ENCODE measurements at regions not wholly inside any gene's neighbourhood (a gene's known extent, or its start where the extent isn't known, plus 50 kb on each side); places are given as distances from the start of the nearest gene placed in this dataset.
"Not testable (repeated sequence)": the region's sequence is repeated elsewhere in the genome, so short reads cannot be mapped to it uniquely, and the experiment has no call there.

- H3K4me1 ChIP-seq (ENCODE audit: control insufficient read depth, insufficient read depth, low read length): peaks cover 12% of the 10 kb centered on the region; the same call in 1 of the 2 replicates
- H3K4me3 ChIP-seq (ENCODE audit: low read depth, low read length): peak overlapping the region; percentile 98
- peak overlapping the region; percentile 80 for H3K27ac ChIP-seq (ENCODE audit: low read depth, low read length)
- no peaks in the 10 kb centered on the region for H3K27me3 ChIP-seq (ENCODE audit: control insufficient read depth, insufficient read depth, low read length)
- peaks cover 4% of the 10 kb centered on the region; the same call in 1 of the 2 replicates for H3K36me3 ChIP-seq (ENCODE audit: control insufficient read depth, insufficient read depth, low read length)
- H3K9me3 ChIP-seq (ENCODE audit: control insufficient read depth, insufficient read depth, low read depth, low read length): peaks cover 9% of the 10 kb centered on the region; the same call in 1 of the 2 replicates
- H3K9ac ChIP-seq (ENCODE audit: low read length): peak overlapping the region; percentile 95
Observed at GRCh38 chr17:47066841-47067682, 88.0 kb upstream of the RPRML start.

GRCh38 chr17:47066095-47066494, 87.0 kb upstream of the RPRML start:
- Histone ChIP-seq H3K9me3 (ENCODE audit: control insufficient read depth, insufficient read depth, low read depth, low read length) (peaks cover 9% of the 10 kb centered on the region; the same call in 1 of the 2 replicates), H3K27me3 (ENCODE audit: control insufficient read depth, insufficient read depth, low read length) (no peaks in the 10 kb centered on the region), H3K36me3 (ENCODE audit: control insufficient read depth, insufficient read depth, low read length) (peaks cover 4% of the 10 kb centered on the region; the same call in 1 of the 2 replicates), H3K9ac (ENCODE audit: low read length) (no peak overlapping the region), H3K27ac (ENCODE audit: low read depth, low read length) (no peak overlapping the region), H3K4me3 (ENCODE audit: low read depth, low read length) (peak overlapping the region; percentile 98; the same call in 1 of the 2 replicates), H3K4me1 (ENCODE audit: control insufficient read depth, insufficient read depth, low read length) (peaks cover 12% of the 10 kb centered on the region; the same call in 1 of the 2 replicates)

DNA sequence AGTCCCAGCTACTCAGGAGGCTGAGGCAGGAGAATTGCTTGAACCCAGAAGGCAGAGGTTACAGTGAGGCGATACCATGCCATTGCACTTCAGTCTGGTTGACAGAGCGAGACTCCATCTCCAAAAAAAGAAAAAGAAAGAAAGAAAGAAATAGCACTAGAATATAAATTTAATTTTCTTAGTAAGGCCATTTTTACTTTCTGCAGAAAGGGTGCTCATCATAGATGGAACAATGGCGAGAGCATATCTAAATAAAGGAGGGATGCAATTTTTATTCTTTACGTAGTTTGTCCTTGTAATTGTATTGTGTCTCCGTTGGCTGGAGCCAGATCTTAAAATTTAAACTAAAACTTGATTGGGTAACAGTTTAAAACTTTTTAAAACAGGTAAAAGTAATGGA, 85.6 kb upstream of the RPRML start:
- Histone ChIP-seq H3K36me3 (ENCODE audit: control insufficient read depth, insufficient read depth, low read length) (peaks cover 4% of the 10 kb centered on the region; the same call in 1 of the 2 replicates), H3K27ac (ENCODE audit: low read depth, low read length) (no peak overlapping the region), H3K4me1 (ENCODE audit: control insufficient read depth, insufficient read depth, low read length) (peaks cover 12% of the 10 kb centered on the region; the same call in 1 of the 2 replicates), H3K4me3 (ENCODE audit: low read depth, low read length) (no peak overlapping the region), H3K27me3 (ENCODE audit: control insufficient read depth, insufficient read depth, low read length) (no peaks in the 10 kb centered on the region), H3K9me3 (ENCODE audit: control insufficient read depth, insufficient read depth, low read depth, low read length) (peaks cover 9% of the 10 kb centered on the region; the same call in 1 of the 2 replicates), H3K9ac (ENCODE audit: low read length) (no peak overlapping the region)

DNA sequence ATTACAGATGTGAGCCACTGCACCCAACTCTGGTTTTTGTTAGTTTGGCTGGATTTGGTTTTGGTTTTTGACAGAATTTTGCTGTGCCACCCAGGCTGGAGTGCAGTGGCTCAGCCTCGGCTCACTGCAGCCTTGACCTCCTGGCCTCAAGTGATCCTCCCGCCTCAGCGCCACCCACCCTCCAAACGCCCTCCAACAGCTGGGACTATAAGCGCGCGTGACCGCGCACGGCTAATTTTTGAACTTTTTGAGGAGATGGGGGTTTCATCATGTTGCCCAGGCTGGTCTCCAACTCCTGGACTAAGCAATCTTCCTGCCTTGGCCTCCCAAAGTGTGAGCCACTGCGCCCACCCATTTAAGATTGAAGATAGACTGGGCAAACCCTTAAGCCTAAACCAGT, 84.4 kb upstream of the RPRML start:
- no peaks in the 10 kb centered on the region for H3K27me3 ChIP-seq (ENCODE audit: control insufficient read depth, insufficient read depth, low read length)
- H3K9ac ChIP-seq (ENCODE audit: low read length): no peak overlapping the region
- peaks cover 12% of the 10 kb centered on the region; the same call in 1 of the 2 replicates for H3K4me1 ChIP-seq (ENCODE audit: control insufficient read depth, insufficient read depth, low read length)
- H3K9me3 ChIP-seq (ENCODE audit: control insufficient read depth, insufficient read depth, low read depth, low read length): peaks cover 9% of the 10 kb centered on the region; the same call in 1 of the 2 replicates
- peaks cover 4% of the 10 kb centered on the region; the same call in 1 of the 2 replicates for H3K36me3 ChIP-seq (ENCODE audit: control insufficient read depth, insufficient read depth, low read length)
- H3K27ac ChIP-seq (ENCODE audit: low read depth, low read length): no peak overlapping the region
- no peak overlapping the region for H3K4me3 ChIP-seq (ENCODE audit: low read depth, low read length)

DNA sequence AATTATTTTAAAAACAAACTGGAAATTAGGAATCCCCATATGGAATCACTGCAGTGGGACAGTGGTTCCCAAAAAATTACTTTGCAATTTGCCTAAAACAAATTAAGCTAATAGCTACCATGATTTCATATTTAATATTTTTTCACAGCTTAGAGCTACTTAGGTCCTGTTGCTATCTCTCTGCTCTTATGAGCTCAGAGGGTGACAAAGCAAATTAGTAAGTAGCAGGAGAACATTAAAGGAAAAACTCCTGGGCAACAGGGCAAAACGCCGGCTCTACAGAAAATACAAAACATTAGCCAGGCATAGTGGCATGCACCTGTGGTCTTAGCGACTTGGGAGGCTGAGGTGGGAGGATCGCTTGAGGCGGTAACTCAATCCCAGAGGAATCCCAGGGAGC, 83.8 kb upstream of the RPRML start:
- H3K27ac ChIP-seq (ENCODE audit: low read depth, low read length); H3K9ac ChIP-seq (ENCODE audit: low read length); H3K27me3 ChIP-seq (ENCODE audit: control insufficient read depth, insufficient read depth, low read length); H3K4me3 ChIP-seq (ENCODE audit: low read depth, low read length); H3K9me3 ChIP-seq (ENCODE audit: control insufficient read depth, insufficient read depth, low read depth, low read length); H3K36me3 ChIP-seq (ENCODE audit: control insufficient read depth, insufficient read depth, low read length): not testable (repeated sequence)
- peaks cover 12% of the 10 kb centered on the region; the same call in 1 of the 2 replicates for H3K4me1 ChIP-seq (ENCODE audit: control insufficient read depth, insufficient read depth, low read length)

DNA sequence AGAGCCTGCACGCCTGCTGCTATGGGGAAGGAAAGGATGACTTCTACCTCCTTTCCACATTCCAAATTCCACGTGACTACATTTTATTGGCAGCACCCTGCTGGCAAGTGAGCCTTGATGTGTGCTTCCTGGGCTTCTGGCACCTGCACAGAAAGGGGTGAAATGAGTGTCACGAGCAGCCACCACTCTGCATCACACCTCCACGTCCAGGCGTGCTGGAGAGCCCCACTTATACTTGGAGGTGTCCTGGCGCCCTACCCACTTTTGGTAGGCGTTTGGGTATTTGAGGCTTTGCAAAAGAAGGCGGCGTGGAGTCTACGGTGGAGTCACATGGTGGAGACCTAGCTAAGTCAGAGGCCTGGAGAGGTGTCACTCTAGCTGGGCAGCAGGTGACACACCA, 81.0 kb upstream of the RPRML start:
- H3K36me3 ChIP-seq (ENCODE audit: control insufficient read depth, insufficient read depth, low read length): peaks cover 10% of the 10 kb centered on the region; the same call in 1 of the 2 replicates
- not testable (repeated sequence) for H3K27ac ChIP-seq (ENCODE audit: low read depth, low read length); H3K4me1 ChIP-seq (ENCODE audit: control insufficient read depth, insufficient read depth, low read length); H3K9me3 ChIP-seq (ENCODE audit: control insufficient read depth, insufficient read depth, low read depth, low read length); H3K27me3 ChIP-seq (ENCODE audit: control insufficient read depth, insufficient read depth, low read length); H3K4me3 ChIP-seq (ENCODE audit: low read depth, low read length); H3K9ac ChIP-seq (ENCODE audit: low read length)

GRCh38 chr17:47057830-47058229, 78.8 kb upstream of the RPRML start:
- no peak overlapping the region for H3K4me3 ChIP-seq (ENCODE audit: low read depth, low read length)
- H3K27ac ChIP-seq (ENCODE audit: low read depth, low read length): no peak overlapping the region
- no peak overlapping the region for H3K9ac ChIP-seq (ENCODE audit: low read length)
- peaks cover 5% of the 10 kb centered on the region for H3K4me1 ChIP-seq (ENCODE audit: control insufficient read depth, insufficient read depth, low read length)
- peaks cover 8% of the 10 kb centered on the region; the same call in 1 of the 2 replicates for H3K36me3 ChIP-seq (ENCODE audit: control insufficient read depth, insufficient read depth, low read length)
- no peaks in the 10 kb centered on the region for H3K9me3 ChIP-seq (ENCODE audit: control insufficient read depth, insufficient read depth, low read depth, low read length)
- no peaks in the 10 kb centered on the region for H3K27me3 ChIP-seq (ENCODE audit: control insufficient read depth, insufficient read depth, low read length)

DNA sequence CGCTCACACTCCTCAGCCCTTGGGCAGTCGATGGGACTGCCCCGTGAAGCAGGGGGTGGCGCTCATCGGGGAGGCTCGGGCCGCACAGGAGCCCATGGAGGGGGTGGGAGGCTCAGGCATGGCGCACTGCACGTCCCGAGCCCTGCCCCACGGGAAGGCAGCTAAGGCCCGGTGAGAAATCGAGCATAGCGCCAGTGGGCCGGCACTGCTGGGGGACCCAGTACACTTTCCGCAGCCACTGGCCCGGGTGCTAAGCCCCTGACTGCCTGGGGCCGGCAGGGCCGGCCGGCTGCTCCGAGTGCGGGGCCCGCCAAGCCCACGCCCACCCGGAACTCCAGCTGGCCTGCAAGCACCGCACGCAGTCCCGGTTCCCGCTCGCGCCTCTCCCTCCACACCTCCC, 78.2 kb upstream of the RPRML start:
- not testable (repeated sequence) for H3K4me1 ChIP-seq (ENCODE audit: control insufficient read depth, insufficient read depth, low read length)

GRCh38 chr17:47056687-47057086, 77.6 kb upstream of the RPRML start:
- H3K4me3 ChIP-seq (ENCODE audit: low read depth, low read length); H3K36me3 ChIP-seq (ENCODE audit: control insufficient read depth, insufficient read depth, low read length); H3K27me3 ChIP-seq (ENCODE audit: control insufficient read depth, insufficient read depth, low read length); H3K9me3 ChIP-seq (ENCODE audit: control insufficient read depth, insufficient read depth, low read depth, low read length); H3K4me1 ChIP-seq (ENCODE audit: control insufficient read depth, insufficient read depth, low read length); H3K9ac ChIP-seq (ENCODE audit: low read length); H3K27ac ChIP-seq (ENCODE audit: low read depth, low read length): not testable (repeated sequence)

More for the DNA sequence above, 78.2 kb upstream of the RPRML start:
- H3K9ac ChIP-seq (ENCODE audit: low read length); H3K4me3 ChIP-seq (ENCODE audit: low read depth, low read length); H3K36me3 ChIP-seq (ENCODE audit: control insufficient read depth, insufficient read depth, low read length); H3K27me3 ChIP-seq (ENCODE audit: control insufficient read depth, insufficient read depth, low read length); H3K9me3 ChIP-seq (ENCODE audit: control insufficient read depth, insufficient read depth, low read depth, low read length); H3K27ac ChIP-seq (ENCODE audit: low read depth, low read length): not testable (repeated sequence)

Measured in HUES6 (cell line).